ENCODE measurements at regions not wholly inside any gene's neighbourhood (a gene's known extent, or its start where the extent isn't known, plus 50 kb on each side); places are given as distances from the start of the nearest gene placed in this dataset.
A peak's percentile ranks its signal among the peaks of the same experiment; 100 is the strongest.
"Not testable (repeated sequence)": the region's sequence is repeated elsewhere in the genome, so short reads cannot be mapped to it uniquely, and the experiment has no call there.

- H3K36me3 ChIP-seq = no peaks in the 10 kb centered on the region
- H3K4me1 ChIP-seq (ENCODE audit: low read depth) = no peaks in the 10 kb centered on the region
- no peak for DNase-seq (ENCODE audit: low read depth in 1 of 2, low spot score in 1 of 2)
- no peaks in the 10 kb centered on the region for H3K27me3 ChIP-seq
- no peak for TF ChIP-seq CTCF (IDR thresholded peaks at IDR 0.05; ENCODE audit: low read depth, low read length)
- no peak overlapping the region for H3K27ac ChIP-seq
- no peak overlapping the region for H3K4me3 ChIP-seq
- no peaks in the 10 kb centered on the region for H3K9me3 ChIP-seq (ENCODE audit: low read depth)
These were observed 1920.0 kb upstream of the RAG2 start for GRCh38 chr11:38517991-38518390.

GRCh38 chr11:38512830-38513229 is 1914.8 kb upstream of the RAG2 start:
- H3K9me3 ChIP-seq (ENCODE audit: low read depth); H3K36me3 ChIP-seq; H3K27ac ChIP-seq; H3K4me3 ChIP-seq; DNase-seq (ENCODE audit: low read depth in 1 of 2, low spot score in 1 of 2); H3K27me3 ChIP-seq; H3K4me1 ChIP-seq (ENCODE audit: low read depth): not testable (repeated sequence)

- Histone ChIP-seq H3K27me3 (no peaks in the 10 kb centered on the region), H3K27ac (no peak overlapping the region), H3K4me1 (ENCODE audit: low read depth) (no peaks in the 10 kb centered on the region), H3K4me3 (no peak overlapping the region), H3K36me3 (no peaks in the 10 kb centered on the region), H3K9me3 (ENCODE audit: low read depth) (no peaks in the 10 kb centered on the region)
- TF ChIP-seq CTCF (IDR thresholded peaks at IDR 0.05; ENCODE audit: low read depth, low read length) = no peak
- DNase-seq (ENCODE audit: low read depth in 1 of 2, low spot score in 1 of 2) = peak in 1 of 2 donors; percentile 3
These were observed 1912.0 kb upstream of the RAG2 start for GRCh38 chr11:38510041-38510440.

GRCh38 chr11:38503876-38504275 is 1905.8 kb upstream of the RAG2 start:
- no peaks in the 10 kb centered on the region for H3K4me1 ChIP-seq (ENCODE audit: low read depth)
- no peak overlapping the region for H3K27ac ChIP-seq
- no peaks in the 10 kb centered on the region for H3K36me3 ChIP-seq
- no peaks in the 10 kb centered on the region for H3K9me3 ChIP-seq (ENCODE audit: low read depth)
- no peak for DNase-seq (ENCODE audit: low read depth in 1 of 2, low spot score in 1 of 2)
- H3K27me3 ChIP-seq = no peaks in the 10 kb centered on the region
- H3K4me3 ChIP-seq = no peak overlapping the region
- no peak for TF ChIP-seq CTCF (IDR thresholded peaks at IDR 0.05; ENCODE audit: low read depth, low read length)

- no peak overlapping the region for H3K4me3 ChIP-seq
- H3K27ac ChIP-seq = no peak overlapping the region
- H3K9me3 ChIP-seq (ENCODE audit: low read depth) = no peaks in the 10 kb centered on the region
- no peak for TF ChIP-seq CTCF (IDR thresholded peaks at IDR 0.05; ENCODE audit: low read depth, low read length)
- H3K27me3 ChIP-seq = no peaks in the 10 kb centered on the region
- no peak for DNase-seq (ENCODE audit: low read depth in 1 of 2, low spot score in 1 of 2)
- H3K36me3 ChIP-seq = no peaks in the 10 kb centered on the region
- H3K4me1 ChIP-seq (ENCODE audit: low read depth) = no peaks in the 10 kb centered on the region
These were observed 1900.7 kb upstream of the RAG2 start for GRCh38 chr11:38498721-38499120.

- no peak overlapping the region for H3K4me3 ChIP-seq
- no peak for DNase-seq (ENCODE audit: low read depth in 1 of 2, low spot score in 1 of 2)
- no peaks in the 10 kb centered on the region for H3K36me3 ChIP-seq
- H3K9me3 ChIP-seq (ENCODE audit: low read depth) = no peaks in the 10 kb centered on the region
- no peak for TF ChIP-seq CTCF (IDR thresholded peaks at IDR 0.05; ENCODE audit: low read depth, low read length)
- no peaks in the 10 kb centered on the region for H3K4me1 ChIP-seq (ENCODE audit: low read depth)
- H3K27me3 ChIP-seq = no peaks in the 10 kb centered on the region
- H3K27ac ChIP-seq = no peak overlapping the region
These were observed 1894.0 kb upstream of the RAG2 start for GRCh38 chr11:38491986-38492385.
